ENCODE measurements at regions not wholly inside any gene's neighbourhood (a gene's known extent, or its start where the extent isn't known, plus 50 kb on each side); places are given as distances from the start of the nearest gene placed in this dataset.

- TF ChIP-seq, protein P1, sequence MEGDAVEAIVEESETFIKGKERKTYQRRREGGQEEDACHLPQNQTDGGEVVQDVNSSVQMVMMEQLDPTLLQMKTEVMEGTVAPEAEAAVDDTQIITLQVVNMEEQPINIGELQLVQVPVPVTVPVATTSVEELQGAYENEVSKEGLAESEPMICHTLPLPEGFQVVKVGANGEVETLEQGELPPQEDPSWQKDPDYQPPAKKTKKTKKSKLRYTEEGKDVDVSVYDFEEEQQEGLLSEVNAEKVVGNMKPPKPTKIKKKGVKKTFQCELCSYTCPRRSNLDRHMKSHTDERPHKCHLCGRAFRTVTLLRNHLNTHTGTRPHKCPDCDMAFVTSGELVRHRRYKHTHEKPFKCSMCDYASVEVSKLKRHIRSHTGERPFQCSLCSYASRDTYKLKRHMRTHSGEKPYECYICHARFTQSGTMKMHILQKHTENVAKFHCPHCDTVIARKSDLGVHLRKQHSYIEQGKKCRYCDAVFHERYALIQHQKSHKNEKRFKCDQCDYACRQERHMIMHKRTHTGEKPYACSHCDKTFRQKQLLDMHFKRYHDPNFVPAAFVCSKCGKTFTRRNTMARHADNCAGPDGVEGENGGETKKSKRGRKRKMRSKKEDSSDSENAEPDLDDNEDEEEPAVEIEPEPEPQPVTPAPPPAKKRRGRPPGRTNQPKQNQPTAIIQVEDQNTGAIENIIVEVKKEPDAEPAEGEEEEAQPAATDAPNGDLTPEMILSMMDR (IDR thresholded peaks at IDR 0.05), result no peak
- Histone ChIP-seq H3K27ac (no peak overlapping the region), H3K36me3 (no peaks in the 10 kb centered on the region), H3K9me3 (no peaks in the 10 kb centered on the region), H3K4me3 (no peak overlapping the region), H3K27me3 (ENCODE audit: low read depth) (peaks cover 3% of the 10 kb centered on the region), H3K4me1 (peaks cover 25% of the 10 kb centered on the region)
- intact Hi-C loops (cut with DNase I), result no loop called here
- DNase-seq (no peak), ATAC-seq (peak; percentile 29 to 33)
Measured at GRCh38 chr2:120548627-120549608, 186.8 kb upstream of the GLI2 start.

DNA sequence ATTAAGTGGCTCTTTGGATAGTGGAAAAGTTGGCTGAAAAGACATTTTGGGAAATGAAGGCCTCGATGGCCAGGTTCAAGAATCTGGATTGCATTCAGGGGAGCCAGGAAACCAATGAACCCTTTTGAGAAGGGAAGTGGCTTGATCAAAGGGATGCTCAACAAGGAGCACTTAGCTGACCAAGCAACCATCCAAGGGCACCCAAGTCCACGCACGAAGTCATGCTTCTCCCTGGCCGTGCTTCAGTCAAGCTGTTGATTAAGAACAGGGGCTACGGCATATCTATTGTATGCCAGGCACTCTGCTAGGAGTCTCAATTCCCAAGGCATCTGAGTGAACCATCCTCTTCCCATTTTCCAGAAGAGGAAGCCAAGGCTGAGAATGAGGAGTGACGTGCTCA, 185.8 kb upstream of the GLI2 start:
- no peak overlapping the region for H3K27ac ChIP-seq
- H3K36me3 ChIP-seq, result no peaks in the 10 kb centered on the region
- DNase-seq (no peak), ATAC-seq (no peak)
- intact Hi-C loops (cut with DNase I), result no loop called here
- no peak overlapping the region for H3K4me3 ChIP-seq
- TF ChIP-seq, protein P1 (IDR thresholded peaks at IDR 0.05), result no peak
- H3K27me3 ChIP-seq (ENCODE audit: low read depth), result no peaks in the 10 kb centered on the region
- H3K9me3 ChIP-seq, result no peaks in the 10 kb centered on the region
- H3K4me1 ChIP-seq, result peaks cover 25% of the 10 kb centered on the region

- Histone ChIP-seq H3K4me1 (peaks cover 25% of the 10 kb centered on the region), H3K27ac (no peak overlapping the region), H3K4me3 (no peak overlapping the region), H3K9me3 (no peaks in the 10 kb centered on the region), H3K36me3 (no peaks in the 10 kb centered on the region), H3K27me3 (ENCODE audit: low read depth) (no peaks in the 10 kb centered on the region)
- intact Hi-C loops (cut with DNase I), result no loop called here
- DNase-seq (no peak), ATAC-seq (no peak)
- TF ChIP-seq, protein P1 (IDR thresholded peaks at IDR 0.05), result no peak
Measured at GRCh38 chr2:120550282-120550681, 185.4 kb upstream of the GLI2 start.

- Histone ChIP-seq H3K27me3 (ENCODE audit: low read depth) (no peaks in the 10 kb centered on the region), H3K36me3 (no peaks in the 10 kb centered on the region), H3K9me3 (no peaks in the 10 kb centered on the region), H3K4me1 (peaks cover 25% of the 10 kb centered on the region), H3K4me3 (no peak overlapping the region), H3K27ac (no peak overlapping the region)
- TF ChIP-seq, protein P1 (IDR thresholded peaks at IDR 0.05), result no peak
- ATAC-seq, result no peak
- DNase-seq, result no peak
- intact Hi-C loops (cut with DNase I), result no loop called here
Measured at GRCh38 chr2:120550893-120551446, 184.7 kb upstream of the GLI2 start.

- peaks cover 25% of the 10 kb centered on the region for H3K4me1 ChIP-seq
- no peak overlapping the region for H3K4me3 ChIP-seq
- H3K9me3 ChIP-seq, result no peaks in the 10 kb centered on the region
- TF ChIP-seq, protein P1 (IDR thresholded peaks at IDR 0.05), result no peak
- H3K27me3 ChIP-seq (ENCODE audit: low read depth), result no peaks in the 10 kb centered on the region
- DNase-seq, result no peak
- no peaks in the 10 kb centered on the region for H3K36me3 ChIP-seq
- peak in 1 of 2 donors; percentile 11 for ATAC-seq
- H3K27ac ChIP-seq, result no peak overlapping the region
- intact Hi-C loops (cut with DNase I), result no loop called here
Measured at GRCh38 chr2:120551522-120551921, 184.1 kb upstream of the GLI2 start.
